ENCODE measurements at regions not wholly inside any gene's neighbourhood (a gene's known extent, or its start where the extent isn't known, plus 50 kb on each side); places are given as distances from the start of the nearest gene placed in this dataset.
A peak's percentile ranks its signal among the peaks of the same experiment; 100 is the strongest.

- no peaks in the 10 kb centered on the region for H3K79me2 ChIP-seq (ENCODE audit: insufficient read depth, low read length)
- no peaks in the 10 kb centered on the region for H4K20me1 ChIP-seq (ENCODE audit: insufficient read depth, low read length)
- no peaks in the 10 kb centered on the region for H3K27me3 ChIP-seq (ENCODE audit: insufficient read depth, low read length)
- H3K9me3 ChIP-seq (ENCODE audit: low read length): no peaks in the 10 kb centered on the region
- H3K4me3 ChIP-seq (ENCODE audit: low read depth, low read length, poor library complexity, severe bottlenecking): no peak overlapping the region
- H3K4me2 ChIP-seq (ENCODE audit: low read length): no peak overlapping the region
- no peaks in the 10 kb centered on the region for H3K9me2 ChIP-seq (ENCODE audit: low read depth, low read length)
- H3K27ac ChIP-seq (ENCODE audit: low read depth, low read length, poor library complexity, severe bottlenecking): peak overlapping the region; percentile 48
- H3K4me1 ChIP-seq (ENCODE audit: insufficient read depth, low read length, severe bottlenecking): peaks cover 44% of the 10 kb centered on the region
- no peak for TF ChIP-seq CTCF (IDR thresholded peaks at IDR 0.05; ENCODE audit: low read length)
- no peak for TF ChIP-seq EZH2 (IDR thresholded peaks at IDR 0.05; ENCODE audit: borderline replicate concordance, low read length)
- no peak overlapping the region for H3K9ac ChIP-seq (ENCODE audit: low read length)
- H3F3A ChIP-seq (ENCODE audit: insufficient read depth, low read length): peaks cover 7% of the 10 kb centered on the region; the same call in 1 of the 2 replicates
- no peaks in the 10 kb centered on the region for H3K36me3 ChIP-seq (ENCODE audit: insufficient read depth, low read length)
- H2AFZ ChIP-seq (ENCODE audit: low read length): no peak overlapping the region
Observed at GRCh38 chr12:92064422-92064821, 81.2 kb downstream of the BTG1 start.

- H3K9ac ChIP-seq (ENCODE audit: low read length): no peak overlapping the region
- no peaks in the 10 kb centered on the region for H3K36me3 ChIP-seq (ENCODE audit: insufficient read depth, low read length)
- no peak overlapping the region for H3K4me3 ChIP-seq (ENCODE audit: low read depth, low read length, poor library complexity, severe bottlenecking)
- peak overlapping the region; percentile 48 for H3K27ac ChIP-seq (ENCODE audit: low read depth, low read length, poor library complexity, severe bottlenecking)
- H3K9me2 ChIP-seq (ENCODE audit: low read depth, low read length): no peaks in the 10 kb centered on the region
- no peaks in the 10 kb centered on the region for H3K27me3 ChIP-seq (ENCODE audit: insufficient read depth, low read length)
- H3F3A ChIP-seq (ENCODE audit: insufficient read depth, low read length): peaks cover 3% of the 10 kb centered on the region; the same call in 1 of the 2 replicates
- peaks cover 49% of the 10 kb centered on the region for H3K4me1 ChIP-seq (ENCODE audit: insufficient read depth, low read length, severe bottlenecking)
- H4K20me1 ChIP-seq (ENCODE audit: insufficient read depth, low read length): no peaks in the 10 kb centered on the region
- no peaks in the 10 kb centered on the region for H3K79me2 ChIP-seq (ENCODE audit: insufficient read depth, low read length)
- H3K4me2 ChIP-seq (ENCODE audit: low read length): no peak overlapping the region
- H3K9me3 ChIP-seq (ENCODE audit: low read length): no peaks in the 10 kb centered on the region
- TF ChIP-seq EZH2 (IDR thresholded peaks at IDR 0.05; ENCODE audit: borderline replicate concordance, low read length) (no peak), CTCF (IDR thresholded peaks at IDR 0.05; ENCODE audit: low read length) (no peak)
- H2AFZ ChIP-seq (ENCODE audit: low read length): no peak overlapping the region
Observed at GRCh38 chr12:92063641-92064040, 82.0 kb downstream of the BTG1 start.

GRCh38 chr12:92062539-92063493 lies 82.8 kb downstream of the BTG1 start:
- peak overlapping the region; percentile 11 for H3K27ac ChIP-seq (ENCODE audit: low read depth, low read length, poor library complexity, severe bottlenecking)
- H3K27me3 ChIP-seq (ENCODE audit: insufficient read depth, low read length): no peaks in the 10 kb centered on the region
- H3K79me2 ChIP-seq (ENCODE audit: insufficient read depth, low read length): no peaks in the 10 kb centered on the region
- no peaks in the 10 kb centered on the region for H3K9me3 ChIP-seq (ENCODE audit: low read length)
- no peak overlapping the region for H3K9ac ChIP-seq (ENCODE audit: low read length)
- H3K9me2 ChIP-seq (ENCODE audit: low read depth, low read length): no peaks in the 10 kb centered on the region
- no peaks in the 10 kb centered on the region for H4K20me1 ChIP-seq (ENCODE audit: insufficient read depth, low read length)
- no peaks in the 10 kb centered on the region for H3K36me3 ChIP-seq (ENCODE audit: insufficient read depth, low read length)
- H3K4me1 ChIP-seq (ENCODE audit: insufficient read depth, low read length, severe bottlenecking): peaks cover 50% of the 10 kb centered on the region
- H3K4me2 ChIP-seq (ENCODE audit: low read length): no peak overlapping the region
- no peaks in the 10 kb centered on the region for H3F3A ChIP-seq (ENCODE audit: insufficient read depth, low read length)
- H3K4me3 ChIP-seq (ENCODE audit: low read depth, low read length, poor library complexity, severe bottlenecking): no peak overlapping the region
- TF ChIP-seq CTCF (IDR thresholded peaks at IDR 0.05; ENCODE audit: low read length): no peak
- no peak for TF ChIP-seq EZH2 (IDR thresholded peaks at IDR 0.05; ENCODE audit: borderline replicate concordance, low read length)
- H2AFZ ChIP-seq (ENCODE audit: low read length): no peak overlapping the region
